Thyroid gland (tissue), 4 donors: ENCODE measurements at regions not wholly inside any gene's neighbourhood (a gene's known extent, or its start where the extent isn't known, plus 50 kb on each side); places are given as distances from the start of the nearest gene placed in this dataset.

Experiments used
- CTCF ChIP-seq, 6 experiments: fragments of 200-600 bp in 3 of 6; fragments of 450-650 bp in 3 of 6; sonication (generic) in 3 of 6; IDR thresholded peaks; one replicate each; pipeline ENCODE4 v1.5.1; 2016 to 2019; ENCODE audit warnings: antibody characterized with exemption in 6 of 6, mild to moderate bottlenecking in 2 of 6, inconsistent platforms in 1 of 6, moderate library complexity in 1 of 6
- POLR2A ChIP-seq, 2 donors: fragments of 450-650 bp; IDR thresholded peaks; one replicate each; pipeline ENCODE4 v1.6.1; 2017; ENCODE audit warnings: antibody characterized with exemption in 2 of 2, mild to moderate bottlenecking in 2 of 2, moderate library complexity in 1 of 2

DNA sequence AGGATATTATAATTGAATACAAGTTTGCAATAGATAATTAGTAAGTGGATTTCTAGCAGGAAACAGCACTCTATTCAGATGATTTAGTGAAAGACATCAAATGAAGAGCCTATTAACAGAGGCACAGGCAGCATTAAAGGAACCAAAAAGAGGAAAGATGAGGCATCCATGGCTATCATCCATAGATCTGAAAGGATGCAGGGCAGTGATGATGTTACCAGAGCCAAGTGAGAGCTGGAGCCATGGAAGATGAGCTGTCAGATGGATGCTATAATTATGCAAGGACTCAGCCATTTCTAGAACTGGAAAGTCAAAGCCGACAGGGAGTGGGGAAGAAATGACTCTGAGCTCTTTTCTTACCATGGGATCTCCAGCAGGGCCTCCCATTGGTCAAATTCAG is 66.8 kb upstream of the ANKEF1 start:
- no peak for TF ChIP-seq POLR2A (IDR thresholded peaks at IDR 0.05)
- no peak for TF ChIP-seq CTCF (IDR thresholded peaks at IDR 0.05)
